ENCODE measurements at regions not wholly inside any gene's neighbourhood (a gene's known extent, or its start where the extent isn't known, plus 50 kb on each side); places are given as distances from the start of the nearest gene placed in this dataset.

- intact Hi-C loops (cut with micrococcal nuclease) = no loop called here
These were observed 100.2 kb upstream of the TLE3 start for GRCh38 chr15:70197945-70198361.

DNA sequence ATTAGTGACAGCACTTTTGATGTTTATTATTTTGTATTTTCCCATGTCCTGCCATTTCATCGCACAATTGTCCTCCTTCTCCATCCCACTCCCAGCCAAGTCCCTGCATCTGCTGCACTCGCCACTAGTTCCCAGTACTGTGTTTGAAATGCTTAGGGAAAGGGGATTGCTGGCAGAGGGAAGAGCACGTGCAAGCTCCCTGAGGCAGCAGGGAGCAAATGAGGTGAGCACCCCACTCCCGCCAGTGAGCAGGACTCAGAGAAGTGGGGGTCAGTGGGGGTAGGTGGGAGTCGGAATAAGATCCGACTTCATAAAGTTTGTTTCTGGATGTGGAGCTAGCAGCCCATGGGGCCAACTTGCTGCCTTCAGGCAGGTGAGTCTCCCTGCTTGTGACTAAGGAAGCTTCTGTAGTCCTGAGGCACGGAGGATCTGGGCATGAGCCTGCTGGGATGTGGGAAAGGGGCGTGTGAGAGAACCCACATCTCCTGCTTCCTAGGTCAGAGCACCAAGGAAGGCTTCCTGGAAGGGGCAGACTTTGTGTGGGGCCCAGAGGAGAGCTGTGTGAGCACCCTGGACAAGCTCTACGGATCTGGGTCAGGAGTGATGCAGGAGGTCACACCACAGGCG is 99.7 kb upstream of the TLE3 start:
- intact Hi-C loops (cut with micrococcal nuclease) = no loop called here

GRCh38 chr15:70196372-70197316 is 98.9 kb upstream of the TLE3 start:
- intact Hi-C loops (cut with micrococcal nuclease) = no loop called here

DNA sequence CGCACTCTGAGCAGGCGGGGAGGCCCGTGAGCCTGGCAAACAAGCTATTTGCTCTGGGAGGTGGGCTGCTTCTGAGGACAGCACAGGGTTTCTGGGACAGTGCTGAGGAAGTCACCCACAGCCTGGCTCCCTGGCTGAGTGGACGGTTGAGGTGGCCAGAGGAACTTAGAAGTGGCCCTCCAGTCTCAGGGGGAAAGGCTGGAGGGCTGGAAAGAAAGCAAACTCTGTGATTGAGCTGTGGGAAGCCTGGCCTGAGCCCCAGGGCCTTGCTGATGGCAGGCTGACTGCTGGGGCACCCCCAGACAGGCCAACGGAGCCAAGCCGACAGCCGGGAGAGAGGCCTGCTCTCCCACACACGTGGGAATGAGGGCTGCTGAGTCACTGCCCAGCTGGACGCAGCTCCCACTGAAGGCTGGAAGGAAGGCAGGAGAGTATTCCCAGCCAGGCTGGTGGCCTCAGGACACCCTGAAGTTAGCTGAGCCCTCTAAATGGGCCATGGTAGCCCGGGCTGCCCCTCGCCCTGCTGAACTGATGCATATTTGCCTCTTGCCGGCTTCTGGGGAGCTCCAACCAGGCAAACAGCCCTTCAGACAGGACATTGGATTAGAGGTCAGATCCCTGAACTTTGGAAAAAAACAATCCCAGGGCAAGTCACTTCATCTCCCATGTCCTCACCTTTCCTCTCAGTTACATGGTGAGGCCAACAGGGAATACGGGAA is 98.0 kb upstream of the TLE3 start:
- intact Hi-C loops (cut with micrococcal nuclease) = no loop called here

GRCh38 chr15:70195171-70195570 is 97.5 kb upstream of the TLE3 start:
- intact Hi-C loops (cut with micrococcal nuclease) = no loop called here

GRCh38 chr15:70194266-70194665 is 96.5 kb upstream of the TLE3 start:
- intact Hi-C loops (cut with micrococcal nuclease) = no loop called here

GRCh38 chr15:70193734-70194133 is 96.0 kb upstream of the TLE3 start:
- intact Hi-C loops (cut with micrococcal nuclease) = no loop called here

- intact Hi-C loops (cut with micrococcal nuclease) = no loop called here
These were observed 94.8 kb upstream of the TLE3 start for GRCh38 chr15:70192490-70192889.

- intact Hi-C loops (cut with micrococcal nuclease) = no loop called here
These were observed 94.3 kb upstream of the TLE3 start for GRCh38 chr15:70192041-70192440.

GRCh38 chr15:70190965-70191364 is 93.2 kb upstream of the TLE3 start:
- intact Hi-C loops (cut with micrococcal nuclease) = no loop called here

GRCh38 chr15:70189826-70190695 is 92.3 kb upstream of the TLE3 start:
- intact Hi-C loops (cut with micrococcal nuclease) = no loop called here

GRCh38 chr15:70188286-70188685 is 90.6 kb upstream of the TLE3 start:
- intact Hi-C loops (cut with micrococcal nuclease) = no loop called here

DNA sequence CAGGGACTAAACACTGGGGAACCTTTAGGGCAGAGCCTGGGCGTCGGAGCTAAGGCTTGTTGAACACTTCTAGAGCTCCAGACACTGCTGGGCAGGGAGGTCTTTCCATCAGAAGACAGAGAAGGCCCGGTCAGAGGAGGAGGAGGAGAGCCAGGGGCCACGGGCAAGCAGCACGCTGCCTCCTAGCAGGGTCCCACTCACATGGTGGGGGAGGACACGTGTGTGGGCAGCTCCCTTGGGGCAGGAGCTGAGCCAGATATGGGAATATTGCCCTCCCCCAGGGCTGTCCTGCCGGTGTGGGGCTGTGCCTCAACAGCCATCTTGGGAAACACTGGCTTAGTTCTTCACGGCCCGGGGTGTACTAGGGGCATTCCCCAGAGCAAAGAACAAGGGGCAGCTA is 89.6 kb upstream of the TLE3 start:
- intact Hi-C loops (cut with micrococcal nuclease) = no loop called here

DNA sequence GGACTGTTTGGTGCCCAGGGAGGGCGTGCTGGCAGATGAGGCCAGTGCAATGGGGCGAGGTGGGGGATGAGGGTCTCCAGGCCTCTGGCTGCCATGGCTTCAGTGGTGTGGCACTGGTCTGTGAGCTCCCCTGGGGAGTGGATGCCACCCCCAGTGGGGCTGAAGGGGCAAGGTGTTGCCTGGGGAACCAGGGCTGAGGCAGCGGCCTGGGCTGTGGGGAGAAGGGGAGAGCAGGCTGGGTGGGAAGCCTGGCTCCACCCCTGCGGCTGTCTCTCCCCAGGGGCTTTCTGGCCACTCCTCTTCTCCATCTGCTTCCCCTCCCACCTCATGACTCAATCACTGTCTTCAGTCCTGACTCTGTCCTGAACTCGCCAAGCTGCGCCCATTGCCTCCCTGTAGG is 88.4 kb upstream of the TLE3 start:
- intact Hi-C loops (cut with micrococcal nuclease) = no loop called here

GRCh38 chr15:70185251-70185711 is 87.6 kb upstream of the TLE3 start:
- intact Hi-C loops (cut with micrococcal nuclease) = no loop called here

DNA sequence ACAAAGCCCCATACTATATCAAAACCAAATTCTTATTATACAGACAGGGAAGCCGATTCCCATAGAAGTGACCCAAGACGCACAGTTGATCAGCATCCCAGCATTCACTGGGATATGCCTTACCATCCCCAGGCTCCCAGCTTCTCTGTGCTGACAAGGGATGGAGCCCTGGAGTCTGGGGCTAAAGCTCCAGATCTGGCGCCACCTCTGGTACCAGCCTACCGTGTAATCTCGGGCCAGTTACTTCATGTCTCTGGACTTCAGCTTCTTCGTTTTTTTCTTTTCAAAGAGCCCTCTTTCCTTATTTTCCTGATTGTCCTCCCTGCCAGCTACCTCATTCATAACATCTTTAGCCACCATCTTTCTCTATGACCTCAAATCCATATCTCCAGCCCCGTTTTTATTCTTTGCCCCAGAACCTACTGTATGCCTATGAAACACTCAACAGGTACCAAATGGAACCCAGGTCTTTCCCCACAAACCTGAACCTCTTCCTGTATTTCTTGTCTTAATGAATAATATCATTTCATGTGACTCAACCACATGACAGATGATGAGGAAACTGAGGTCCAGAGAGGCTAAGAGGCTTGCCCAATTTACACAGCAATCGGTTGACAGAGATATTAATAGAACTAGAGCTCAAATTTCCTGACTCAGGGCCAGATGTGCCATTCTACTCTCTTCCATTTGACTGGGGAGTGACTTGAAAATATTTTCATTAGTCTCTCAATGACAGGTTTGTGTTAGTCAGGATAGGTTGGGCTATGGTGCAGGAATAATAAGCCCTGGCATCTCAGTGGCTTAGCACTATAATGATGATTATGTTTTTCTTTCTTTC is 85.4 kb upstream of the TLE3 start:
- intact Hi-C loops (cut with micrococcal nuclease) = no loop called here

DNA sequence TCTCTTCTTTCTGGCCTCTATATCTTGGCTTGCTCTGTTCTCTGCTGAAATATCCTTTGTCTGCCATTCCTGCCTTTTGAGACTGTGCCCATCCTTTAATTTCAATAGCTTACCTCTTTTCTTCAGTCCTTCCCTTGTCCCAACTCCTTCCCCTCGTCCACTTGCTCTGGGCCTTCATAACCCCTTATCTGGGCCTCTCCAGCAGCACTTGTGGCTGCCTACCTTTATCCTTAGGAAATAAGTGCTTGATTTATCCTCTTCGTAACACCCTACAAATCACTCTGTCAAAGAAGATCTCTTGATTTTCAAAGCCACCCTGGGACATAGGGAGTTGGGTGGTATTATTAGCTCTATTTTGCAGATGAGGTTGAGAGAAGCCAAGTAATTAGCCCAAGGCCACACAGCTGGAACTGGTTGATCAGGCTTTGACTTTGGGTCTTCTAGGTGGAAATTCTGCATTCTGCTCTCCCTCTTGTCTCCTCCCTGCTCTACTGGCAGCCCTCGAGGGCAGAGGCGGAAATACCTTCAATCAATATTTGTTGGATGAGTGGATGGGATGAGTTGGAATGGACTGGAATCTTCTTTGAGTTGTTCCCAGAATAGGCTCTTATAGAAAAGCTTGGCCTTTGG is 84.0 kb upstream of the TLE3 start:
- intact Hi-C loops (cut with micrococcal nuclease) = no loop called here

DNA sequence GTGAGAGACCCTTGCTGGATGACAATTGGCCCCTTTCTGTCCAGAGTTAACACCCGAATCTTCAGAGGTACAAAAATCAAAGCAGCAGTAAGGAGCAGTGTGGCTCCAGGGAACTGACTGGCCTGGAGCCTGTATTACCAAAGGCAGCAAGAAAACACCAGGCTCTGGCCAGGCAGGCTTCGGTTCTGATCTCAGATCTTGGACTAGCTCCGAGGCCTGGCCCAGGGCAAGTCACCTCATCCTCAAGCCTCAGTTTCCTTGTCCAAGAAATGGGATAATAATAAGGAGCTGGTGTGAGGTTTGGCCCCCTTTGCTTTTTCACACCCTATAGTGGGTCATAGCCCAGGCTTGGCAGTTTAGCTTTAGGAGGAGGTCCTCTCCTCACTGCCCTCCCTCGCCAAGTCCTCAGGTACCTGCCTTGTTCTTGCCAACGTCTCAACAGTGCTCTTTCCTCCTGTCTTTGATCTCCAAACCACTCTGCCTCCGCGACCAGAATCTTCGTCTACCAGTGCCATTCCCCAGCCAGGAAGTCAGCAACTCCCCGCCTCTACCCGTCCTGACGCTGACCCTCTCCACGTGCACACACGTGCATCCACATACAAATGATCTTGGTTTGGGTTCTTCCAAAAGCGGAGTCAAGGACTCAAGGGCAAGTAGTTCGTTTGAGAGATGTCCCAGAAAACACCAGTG is 82.6 kb upstream of the TLE3 start:
- intact Hi-C loops (cut with micrococcal nuclease) = no loop called here

- intact Hi-C loops (cut with micrococcal nuclease) = no loop called here
These were observed 81.7 kb upstream of the TLE3 start for GRCh38 chr15:70179309-70179892.

Measured in T-helper 2 cell treated with Interferon-gamma antibody and Interleukin-4, amounts not matched to agents 100 ng/mL and 5 ng/mL, for 36 hours (primary cell).